ENCODE measurements at regions not wholly inside any gene's neighbourhood (a gene's known extent, or its start where the extent isn't known, plus 50 kb on each side); places are given as distances from the start of the nearest gene placed in this dataset.

DNA sequence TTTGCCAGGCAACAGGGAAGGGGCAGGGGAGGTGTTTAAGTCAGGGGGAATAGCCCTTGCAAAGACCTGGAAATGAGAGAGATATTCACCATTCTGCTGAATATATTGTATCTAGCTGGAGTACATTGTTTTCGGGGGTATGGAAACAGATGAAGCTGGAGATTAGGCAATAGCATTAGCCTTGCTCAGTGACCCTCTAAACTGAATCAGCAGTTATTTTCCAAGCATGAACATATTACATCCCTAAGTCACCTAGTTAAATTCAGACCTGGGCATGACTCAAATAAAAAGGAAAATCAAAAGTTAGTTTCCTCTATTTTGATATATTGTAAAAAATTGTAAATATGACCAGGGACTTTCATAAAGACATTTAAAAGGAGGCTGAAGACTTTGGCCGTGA is 544.6 kb upstream of the TRPC7 start:
- TF ChIP-seq RAD21 (IDR thresholded peaks at IDR 0.05; ENCODE audit: low read length) (no peak), EZH2phosphoT487 (IDR thresholded peaks at IDR 0.05; ENCODE audit: borderline replicate concordance, low read depth) (no peak), CTCF (IDR thresholded peaks at IDR 0.05) (no peak)

Measured in SK-N-SH (cell line).